ENCODE measurements at regions not wholly inside any gene's neighbourhood (a gene's known extent, or its start where the extent isn't known, plus 50 kb on each side); places are given as distances from the start of the nearest gene placed in this dataset.
"Not testable (repeated sequence)": the region's sequence is repeated elsewhere in the genome, so short reads cannot be mapped to it uniquely, and the experiment has no call there.

- no peak for DNase-seq
- 95 to 97% methylated on average over 1 of the region's 1 CpG for WGBS, 2 donors
- no peaks in the 10 kb centered on the region for H3K4me1 ChIP-seq (ENCODE audit: control insufficient read depth in 1 of 2, insufficient read depth in 2 of 2, low read length in 2 of 2)
- H3K27me3 ChIP-seq (ENCODE audit: control insufficient read depth in 1 of 2, insufficient read depth in 2 of 2, low read length in 1 of 2), result no peaks in the 10 kb centered on the region
- no peaks in the 10 kb centered on the region for H3K9me3 ChIP-seq (ENCODE audit: control insufficient read depth, low read length)
- no peaks in the 10 kb centered on the region for H3K36me3 ChIP-seq (ENCODE audit: control insufficient read depth in 1 of 2, insufficient read depth in 2 of 2, low read length in 1 of 2)
- ATAC-seq (ENCODE audit: low FRiP score), result no peak
- no peak overlapping the region for H3K27ac ChIP-seq (ENCODE audit: low read depth in 1 of 2, low read length in 2 of 2)
- intact Hi-C loops (cut with DNase I), result no loop called here
- H3K4me3 ChIP-seq (ENCODE audit: low read length in 2 of 2), result no peak overlapping the region
Measured at GRCh38 chr5:63022403-63022802, 443.8 kb downstream of the LRRC70 start.

- Histone ChIP-seq H3K4me1 (ENCODE audit: control insufficient read depth in 1 of 2, insufficient read depth in 2 of 2, low read length in 2 of 2) (no peaks in the 10 kb centered on the region), H3K27me3 (ENCODE audit: control insufficient read depth in 1 of 2, insufficient read depth in 2 of 2, low read length in 1 of 2) (peaks cover 0 to 4% of the 10 kb centered on the region in 2 donors), H3K9me3 (ENCODE audit: control insufficient read depth, low read length) (peaks cover 8% of the 10 kb centered on the region), H3K27ac (ENCODE audit: low read depth in 1 of 2, low read length in 2 of 2) (no peak overlapping the region), H3K36me3 (ENCODE audit: control insufficient read depth in 1 of 2, insufficient read depth in 2 of 2, low read length in 1 of 2) (no peaks in the 10 kb centered on the region), H3K4me3 (ENCODE audit: low read length in 2 of 2) (no peak overlapping the region)
- WGBS, 2 donors, result 62 to 69% methylated on average over 1 of the region's 1 CpG
- intact Hi-C loops (cut with DNase I), result no loop called here
- no peak for DNase-seq
- ATAC-seq (ENCODE audit: low FRiP score), result no peak
Measured at GRCh38 chr5:63011158-63011557, 432.5 kb downstream of the LRRC70 start.

- Histone ChIP-seq H3K36me3 (ENCODE audit: control insufficient read depth in 1 of 2, insufficient read depth in 2 of 2, low read length in 1 of 2) (no peaks in the 10 kb centered on the region), H3K27me3 (ENCODE audit: control insufficient read depth in 1 of 2, insufficient read depth in 2 of 2, low read length in 1 of 2) (peaks cover 0 to 4% of the 10 kb centered on the region in 2 donors), H3K27ac (ENCODE audit: low read depth in 1 of 2, low read length in 2 of 2) (no peak overlapping the region), H3K9me3 (ENCODE audit: control insufficient read depth, low read length) (peaks cover 11% of the 10 kb centered on the region), H3K4me1 (ENCODE audit: control insufficient read depth in 1 of 2, insufficient read depth in 2 of 2, low read length in 2 of 2) (no peaks in the 10 kb centered on the region), H3K4me3 (ENCODE audit: low read length in 2 of 2) (no peak overlapping the region)
- intact Hi-C loops (cut with DNase I), result no loop called here
- DNase-seq (no peak), ATAC-seq (ENCODE audit: low FRiP score) (peak; percentile 33)
- 91 to 94% methylated on average over 19 of the region's 19 CpGs for WGBS, 2 donors
Measured at GRCh38 chr5:63008195-63008594, 429.6 kb downstream of the LRRC70 start.

GRCh38 chr5:62994842-62995241 lies 416.2 kb downstream of the LRRC70 start:
- intact Hi-C loops (cut with DNase I); H3K4me3 ChIP-seq (ENCODE audit: low read length in 2 of 2); H3K27me3 ChIP-seq (ENCODE audit: control insufficient read depth in 1 of 2, insufficient read depth in 2 of 2, low read length in 1 of 2); ATAC-seq (ENCODE audit: low FRiP score); H3K4me1 ChIP-seq (ENCODE audit: control insufficient read depth in 1 of 2, insufficient read depth in 2 of 2, low read length in 2 of 2); H3K27ac ChIP-seq (ENCODE audit: low read depth in 1 of 2, low read length in 2 of 2); DNase-seq; H3K36me3 ChIP-seq (ENCODE audit: control insufficient read depth in 1 of 2, insufficient read depth in 2 of 2, low read length in 1 of 2); H3K9me3 ChIP-seq (ENCODE audit: control insufficient read depth, low read length): not testable (repeated sequence)
- WGBS, 2 donors, result 44 to 53% methylated on average over 1 of the region's 1 CpG

DNA sequence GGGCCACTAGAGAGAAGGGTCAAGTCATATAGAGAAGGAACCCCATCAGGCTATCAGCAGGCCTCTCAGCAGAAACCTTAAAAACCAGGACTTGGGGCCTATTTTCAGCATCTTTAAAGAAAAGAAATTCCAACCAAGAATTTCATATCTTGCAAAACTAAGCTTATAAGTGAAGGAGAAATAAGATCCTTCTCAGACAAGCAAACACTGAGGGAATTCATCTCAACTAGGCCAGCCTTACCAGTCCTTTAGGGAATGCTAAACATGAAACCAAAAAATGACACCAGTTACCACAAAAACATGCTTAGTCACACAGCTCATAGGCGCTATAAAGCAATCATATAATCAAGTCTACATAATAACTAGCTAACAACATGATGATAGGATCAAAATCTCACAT lies 407.1 kb downstream of the LRRC70 start:
- no peaks in the 10 kb centered on the region for H3K4me1 ChIP-seq (ENCODE audit: control insufficient read depth in 1 of 2, insufficient read depth in 2 of 2, low read length in 2 of 2)
- no peaks in the 10 kb centered on the region for H3K9me3 ChIP-seq (ENCODE audit: control insufficient read depth, low read length)
- intact Hi-C loops (cut with DNase I), result no loop called here
- DNase-seq, result no peak
- H3K27me3 ChIP-seq (ENCODE audit: control insufficient read depth in 1 of 2, insufficient read depth in 2 of 2, low read length in 1 of 2), result no peaks in the 10 kb centered on the region
- 84 to 88% methylated on average over 1 of the region's 1 CpG for WGBS, 2 donors
- no peak for ATAC-seq (ENCODE audit: low FRiP score)
- H3K27ac ChIP-seq (ENCODE audit: low read depth in 1 of 2, low read length in 2 of 2), result no peak overlapping the region
- H3K4me3 ChIP-seq (ENCODE audit: low read length in 2 of 2), result no peak overlapping the region
- no peaks in the 10 kb centered on the region for H3K36me3 ChIP-seq (ENCODE audit: control insufficient read depth in 1 of 2, insufficient read depth in 2 of 2, low read length in 1 of 2)

DNA sequence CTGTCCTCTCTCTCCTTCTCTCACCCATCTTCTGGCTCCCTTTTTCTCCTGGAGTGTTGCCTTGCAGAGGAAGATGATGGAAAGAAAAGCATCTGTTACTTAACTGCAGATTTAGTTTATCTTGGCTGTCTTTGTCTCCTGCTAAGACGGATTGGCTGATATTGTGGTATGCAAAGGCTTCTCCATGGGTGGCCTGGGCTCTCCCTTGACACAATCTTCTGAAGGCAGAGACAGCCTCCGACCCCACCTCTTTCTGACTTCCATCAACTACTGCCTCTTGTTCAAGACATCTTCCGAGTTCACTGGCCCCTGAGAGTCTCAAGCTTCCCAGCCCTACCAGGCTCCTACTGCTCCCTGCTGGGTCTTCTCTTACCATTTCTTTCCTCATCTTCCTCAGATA lies 403.7 kb downstream of the LRRC70 start:
- Histone ChIP-seq H3K36me3 (ENCODE audit: control insufficient read depth in 1 of 2, insufficient read depth in 2 of 2, low read length in 1 of 2) (no peaks in the 10 kb centered on the region), H3K4me1 (ENCODE audit: control insufficient read depth in 1 of 2, insufficient read depth in 2 of 2, low read length in 2 of 2) (no peaks in the 10 kb centered on the region), H3K27me3 (ENCODE audit: control insufficient read depth in 1 of 2, insufficient read depth in 2 of 2, low read length in 1 of 2) (no peaks in the 10 kb centered on the region), H3K4me3 (ENCODE audit: low read length in 2 of 2) (no peak overlapping the region), H3K9me3 (ENCODE audit: control insufficient read depth, low read length) (no peaks in the 10 kb centered on the region), H3K27ac (ENCODE audit: low read depth in 1 of 2, low read length in 2 of 2) (no peak overlapping the region)
- no peak for DNase-seq
- ATAC-seq (ENCODE audit: low FRiP score), result no peak
- WGBS, 2 donors, result 30 to 34% methylated on average over 3 of the region's 3 CpGs
- intact Hi-C loops (cut with DNase I), result no loop called here

GRCh38 chr5:62980884-62981283 lies 402.3 kb downstream of the LRRC70 start:
- H3K36me3 ChIP-seq (ENCODE audit: control insufficient read depth in 1 of 2, insufficient read depth in 2 of 2, low read length in 1 of 2), result no peaks in the 10 kb centered on the region
- no peak overlapping the region for H3K4me3 ChIP-seq (ENCODE audit: low read length in 2 of 2)
- WGBS, 2 donors, result 79 to 84% methylated on average over 1 of the region's 1 CpG
- ATAC-seq (ENCODE audit: low FRiP score), result no peak
- H3K4me1 ChIP-seq (ENCODE audit: control insufficient read depth in 1 of 2, insufficient read depth in 2 of 2, low read length in 2 of 2), result no peaks in the 10 kb centered on the region
- intact Hi-C loops (cut with DNase I), result no loop called here
- no peaks in the 10 kb centered on the region for H3K27me3 ChIP-seq (ENCODE audit: control insufficient read depth in 1 of 2, insufficient read depth in 2 of 2, low read length in 1 of 2)
- no peak overlapping the region for H3K27ac ChIP-seq (ENCODE audit: low read depth in 1 of 2, low read length in 2 of 2)
- no peak for DNase-seq
- H3K9me3 ChIP-seq (ENCODE audit: control insufficient read depth, low read length), result no peaks in the 10 kb centered on the region

- no peak for DNase-seq
- Histone ChIP-seq H3K4me1 (ENCODE audit: control insufficient read depth in 1 of 2, insufficient read depth in 2 of 2, low read length in 2 of 2) (no peaks in the 10 kb centered on the region), H3K27ac (ENCODE audit: low read depth in 1 of 2, low read length in 2 of 2) (no peak overlapping the region), H3K4me3 (ENCODE audit: low read length in 2 of 2) (no peak overlapping the region), H3K27me3 (ENCODE audit: control insufficient read depth in 1 of 2, insufficient read depth in 2 of 2, low read length in 1 of 2) (no peaks in the 10 kb centered on the region), H3K9me3 (ENCODE audit: control insufficient read depth, low read length) (no peaks in the 10 kb centered on the region), H3K36me3 (ENCODE audit: control insufficient read depth in 1 of 2, insufficient read depth in 2 of 2, low read length in 1 of 2) (no peaks in the 10 kb centered on the region)
- ATAC-seq (ENCODE audit: low FRiP score), result no peak
- WGBS, 2 donors, result 85 to 86% methylated on average over 5 of the region's 5 CpGs
- intact Hi-C loops (cut with DNase I), result no loop called here
Measured at GRCh38 chr5:62979472-62979871, 400.9 kb downstream of the LRRC70 start.

DNA sequence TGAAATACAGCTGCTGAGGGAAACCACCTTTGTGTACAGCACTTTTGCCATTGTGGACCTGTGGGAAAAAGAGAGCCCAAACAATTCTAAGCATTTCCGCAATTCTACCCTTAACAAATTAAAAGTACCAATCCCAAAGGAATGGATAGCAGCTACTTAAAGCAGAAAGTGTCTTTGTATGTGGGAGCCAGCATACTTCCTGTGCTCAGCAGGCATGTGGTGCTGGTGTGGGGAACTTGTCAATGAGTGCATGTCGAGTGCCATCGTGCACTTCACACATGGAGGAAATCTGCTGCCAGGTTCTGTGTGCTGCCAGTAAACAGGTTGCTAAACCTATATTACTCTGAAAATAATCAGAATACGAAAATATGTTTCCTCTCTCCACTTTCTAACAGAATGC lies 399.0 kb downstream of the LRRC70 start:
- H3K4me3 ChIP-seq (ENCODE audit: low read length in 2 of 2), result no peak overlapping the region
- no peaks in the 10 kb centered on the region for H3K36me3 ChIP-seq (ENCODE audit: control insufficient read depth in 1 of 2, insufficient read depth in 2 of 2, low read length in 1 of 2)
- H3K27ac ChIP-seq (ENCODE audit: low read depth in 1 of 2, low read length in 2 of 2), result no peak overlapping the region
- intact Hi-C loops (cut with DNase I), result no loop called here
- H3K4me1 ChIP-seq (ENCODE audit: control insufficient read depth in 1 of 2, insufficient read depth in 2 of 2, low read length in 2 of 2), result no peaks in the 10 kb centered on the region
- no peak for ATAC-seq (ENCODE audit: low FRiP score)
- H3K9me3 ChIP-seq (ENCODE audit: control insufficient read depth, low read length), result no peaks in the 10 kb centered on the region
- 34 to 42% methylated on average over 4 of the region's 4 CpGs for WGBS, 2 donors
- H3K27me3 ChIP-seq (ENCODE audit: control insufficient read depth in 1 of 2, insufficient read depth in 2 of 2, low read length in 1 of 2), result no peaks in the 10 kb centered on the region
- no peak for DNase-seq

Measured in aorta (tissue), 5 donors.